ENCODE measurements at regions not wholly inside any gene's neighbourhood (a gene's known extent, or its start where the extent isn't known, plus 50 kb on each side); places are given as distances from the start of the nearest gene placed in this dataset.

- no peak for DNase-seq (ENCODE audit: low spot score)
- TF ChIP-seq CTCF (IDR thresholded peaks at IDR 0.05; ENCODE audit: extremely low read depth, missing control alignments) = no peak
These were observed 134.5 kb downstream of the NUAK1 start for GRCh38 chr12:106004289-106004688.

- DNase-seq (ENCODE audit: low spot score) = no peak
- no peak for TF ChIP-seq CTCF (IDR thresholded peaks at IDR 0.05; ENCODE audit: extremely low read depth, missing control alignments)
These were observed 132.4 kb downstream of the NUAK1 start for GRCh38 chr12:106006382-106006781.

GRCh38 chr12:106006940-106007339, 131.8 kb downstream of the NUAK1 start:
- TF ChIP-seq CTCF (IDR thresholded peaks at IDR 0.05; ENCODE audit: extremely low read depth, missing control alignments) = no peak

GRCh38 chr12:106010741-106011140, 128.0 kb downstream of the NUAK1 start:
- no peak for TF ChIP-seq CTCF (IDR thresholded peaks at IDR 0.05; ENCODE audit: extremely low read depth, missing control alignments)

More at GRCh38 chr12:106006940-106007339, 131.8 kb downstream of the NUAK1 start:
- DNase-seq (ENCODE audit: low spot score) = no peak

More at GRCh38 chr12:106010741-106011140, 128.0 kb downstream of the NUAK1 start:
- no peak for DNase-seq (ENCODE audit: low spot score)

All from GM20000 (cell line).